GM21825 (cell line): ENCODE measurements at regions not wholly inside any gene's neighbourhood (a gene's known extent, or its start where the extent isn't known, plus 50 kb on each side); places are given as distances from the start of the nearest gene placed in this dataset.

Source experiments
- ATAC-seq: cut with Tn5 transposase; IDR thresholded peaks from one replicate; pipeline ENCODE4 v1.9.1; 2021; ENCODE audit warnings: mild to moderate bottlenecking, moderate library complexity; ENCODE audit not compliant: unreplicated experiment

DNA sequence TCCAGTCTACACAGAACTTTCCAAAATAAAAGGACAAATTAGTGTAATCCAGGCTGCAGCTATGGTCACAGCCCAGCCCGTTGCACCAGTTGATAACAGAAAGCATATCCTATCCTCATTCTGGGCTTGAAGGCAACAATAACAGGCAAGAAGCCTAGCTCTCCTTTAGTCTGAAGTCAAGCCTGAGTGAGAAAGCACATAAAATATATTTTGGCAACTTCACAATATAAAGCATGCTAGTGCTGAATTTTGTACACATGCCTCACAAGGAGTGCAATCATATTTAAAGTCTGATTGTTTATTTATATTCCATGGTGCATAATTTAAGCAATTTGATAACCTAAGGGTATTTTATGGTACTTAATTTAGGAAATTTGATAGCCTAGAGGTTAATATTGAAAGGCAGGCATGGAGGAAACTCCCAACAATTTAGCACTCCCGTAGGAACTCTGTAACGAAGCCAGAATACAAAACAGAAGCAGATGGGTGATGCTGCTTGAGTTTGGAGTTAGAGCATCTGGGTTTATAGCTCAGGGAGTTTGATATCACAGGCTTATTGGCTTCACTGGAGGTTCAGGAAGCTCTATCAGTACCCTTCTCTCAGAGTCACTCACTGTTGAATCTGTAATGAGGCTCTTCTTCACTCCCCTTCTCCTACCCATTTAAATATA is 1199.1 kb upstream of the GYPC start:
- no peak for ATAC-seq

DNA sequence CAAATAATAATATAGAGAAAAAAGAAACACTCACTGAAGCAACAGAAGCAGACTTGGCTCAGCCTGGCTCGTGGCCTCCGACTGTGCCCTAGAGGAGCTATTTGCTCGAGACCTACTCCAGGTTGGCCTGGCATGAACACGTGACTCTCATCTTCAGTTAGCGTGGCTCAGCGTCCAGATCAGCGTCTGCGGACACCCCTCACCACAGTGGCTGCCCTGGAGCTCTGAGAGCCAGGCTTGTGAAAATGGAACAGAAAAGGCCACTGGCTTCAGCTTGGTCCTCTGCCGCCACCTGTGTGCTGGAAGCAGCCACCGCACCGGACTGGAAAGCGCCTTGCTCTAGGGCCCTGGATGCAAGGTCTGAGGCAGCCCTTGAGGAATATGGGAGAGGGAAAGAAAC is 1184.0 kb upstream of the GYPC start:
- ATAC-seq: peak; percentile 54

DNA sequence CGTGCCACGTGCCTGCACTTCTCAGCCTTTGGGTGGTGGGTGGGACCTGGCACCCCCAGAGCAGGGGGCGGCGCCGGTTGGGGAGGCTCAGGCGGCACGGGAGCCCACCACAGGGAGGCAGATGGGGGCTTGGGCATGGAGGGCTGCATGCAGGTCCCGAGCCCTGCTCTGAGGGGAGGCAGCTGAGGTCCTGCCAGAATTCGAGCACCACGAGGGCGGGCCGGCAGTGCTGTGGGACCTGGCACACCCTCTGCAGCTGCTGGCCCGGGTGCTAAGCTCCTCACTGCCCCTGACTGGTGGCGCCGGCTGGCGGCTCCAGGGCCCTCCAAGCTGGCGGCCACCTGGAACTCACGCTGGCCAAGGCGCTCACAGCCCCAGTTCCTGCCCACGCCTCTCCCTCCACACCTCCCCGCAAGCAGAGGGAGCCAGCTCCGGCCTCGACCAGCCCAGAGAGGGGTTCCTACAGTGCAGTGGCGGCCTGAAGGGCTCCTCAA is 1176.8 kb upstream of the GYPC start:
- no peak for ATAC-seq

DNA sequence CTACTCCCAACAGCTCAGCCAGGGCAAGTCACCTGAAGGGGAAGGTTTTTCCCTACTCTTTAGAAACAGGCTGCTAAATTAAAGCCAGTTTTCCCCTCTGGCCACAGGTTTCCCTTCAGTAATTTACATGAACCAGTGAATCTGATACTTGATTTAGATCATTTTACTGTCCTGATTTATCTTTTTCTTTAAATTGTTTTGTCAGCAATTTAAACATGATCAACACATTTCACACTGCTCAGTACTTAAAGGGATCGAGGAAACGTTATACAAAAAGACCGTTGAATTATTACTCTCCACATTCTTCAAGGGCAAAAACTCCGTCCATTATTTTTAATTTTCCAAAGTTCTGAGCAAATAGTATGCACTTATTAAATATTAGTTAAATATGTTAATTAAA is 1165.7 kb upstream of the GYPC start:
- no peak for ATAC-seq

DNA sequence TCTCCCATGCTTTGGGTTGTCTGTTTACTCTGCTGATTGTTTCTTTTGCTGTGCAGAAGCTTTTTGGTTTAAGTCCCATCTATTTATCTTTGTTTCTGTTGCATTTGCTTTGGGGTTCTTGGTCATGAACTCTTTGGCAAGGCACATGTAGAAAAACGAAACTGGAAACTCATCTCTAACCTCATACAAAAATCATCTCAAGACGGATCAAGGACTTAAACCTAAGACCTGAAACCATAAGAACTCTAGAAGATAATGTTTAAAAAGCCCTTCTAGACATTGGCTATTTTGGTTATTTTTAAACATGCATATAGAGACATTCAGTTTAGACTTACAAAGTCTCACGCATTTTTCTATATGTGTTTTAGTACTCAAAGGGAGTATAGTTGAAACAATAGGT is 1164.3 kb upstream of the GYPC start:
- ATAC-seq: no peak

DNA sequence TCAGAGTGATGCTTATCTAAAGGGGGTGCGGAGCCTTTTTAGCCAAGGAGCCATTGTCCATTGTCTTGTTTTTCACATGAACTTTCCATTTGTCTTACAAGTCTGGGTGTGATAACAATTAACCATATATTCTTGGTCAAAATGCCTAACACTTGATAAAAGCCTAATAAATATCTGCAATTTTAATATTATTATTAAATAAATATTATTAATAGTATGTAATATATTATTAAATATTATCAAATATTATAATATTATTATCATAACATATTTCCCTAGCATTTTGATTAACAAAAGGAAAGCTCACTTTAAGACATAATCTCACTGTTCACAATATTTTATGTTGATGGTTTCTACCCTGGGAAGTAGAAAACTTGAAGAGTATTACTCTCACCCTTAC is 1143.6 kb upstream of the GYPC start:
- no peak for ATAC-seq

DNA sequence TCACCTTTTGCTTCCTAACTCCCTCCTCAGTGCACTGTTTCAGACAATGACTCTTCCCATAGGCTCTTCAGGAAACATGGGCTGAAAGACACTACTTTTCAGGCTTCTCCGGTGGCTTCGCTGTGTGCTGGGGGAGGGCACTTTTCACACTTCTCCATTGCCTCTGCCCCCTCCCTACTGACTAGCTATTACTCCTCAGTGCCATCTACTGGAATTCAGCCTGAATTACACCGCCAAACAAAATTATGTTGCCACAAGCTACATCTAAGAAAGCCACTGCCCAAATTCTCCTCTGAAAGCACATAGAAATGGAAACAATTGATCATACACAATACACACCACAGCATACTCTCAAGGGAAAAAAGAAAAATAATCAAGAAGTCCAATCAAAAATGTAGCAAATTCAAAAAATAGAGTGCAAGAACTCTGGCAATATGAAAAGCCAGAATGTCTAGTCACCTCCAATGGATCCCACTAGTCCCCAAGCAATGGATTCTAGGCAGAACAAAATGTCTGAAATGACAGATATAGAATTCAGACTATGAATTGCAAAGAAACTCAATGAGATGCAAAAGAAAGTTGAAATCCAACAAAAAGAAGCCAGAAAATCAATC is 1139.4 kb upstream of the GYPC start:
- no peak for ATAC-seq

DNA sequence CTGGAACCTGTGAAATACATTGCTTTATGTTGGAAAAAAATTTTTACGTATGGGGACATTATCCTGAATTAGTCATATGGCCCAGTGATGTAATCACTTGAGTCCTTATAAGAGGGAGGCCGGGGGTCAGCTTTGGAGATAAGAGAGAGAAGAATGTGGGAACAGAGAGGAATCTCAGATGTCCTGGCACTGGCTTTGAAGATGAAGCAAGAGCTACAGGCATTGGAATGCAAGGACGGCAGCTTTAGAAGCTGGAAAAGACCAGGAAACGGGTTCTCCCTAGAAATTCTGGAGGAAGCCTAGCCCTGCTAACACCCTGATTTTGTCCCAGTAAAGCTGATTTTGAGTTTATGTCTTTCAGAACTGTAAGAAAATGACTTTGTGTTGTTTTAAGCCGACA is 1129.9 kb upstream of the GYPC start:
- ATAC-seq: no peak

DNA sequence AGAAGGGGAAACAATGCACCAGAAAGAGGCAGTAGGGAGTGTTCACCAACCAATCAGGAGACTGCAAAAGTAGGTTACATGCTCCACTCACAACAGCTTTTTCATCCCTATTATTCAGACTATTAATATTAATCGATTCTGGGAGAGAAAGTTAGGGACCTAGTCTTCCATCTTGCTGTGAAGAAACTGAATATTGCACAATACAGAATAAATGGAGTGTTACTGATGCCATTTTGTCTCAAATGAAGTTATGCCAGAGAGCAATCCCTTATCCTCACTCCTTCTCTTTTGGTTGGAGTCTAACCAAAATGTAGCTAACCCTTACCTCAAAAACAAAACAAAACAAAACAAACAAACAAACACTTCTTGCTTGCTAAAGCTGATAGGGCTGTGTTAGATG is 1120.9 kb upstream of the GYPC start:
- ATAC-seq: no peak

DNA sequence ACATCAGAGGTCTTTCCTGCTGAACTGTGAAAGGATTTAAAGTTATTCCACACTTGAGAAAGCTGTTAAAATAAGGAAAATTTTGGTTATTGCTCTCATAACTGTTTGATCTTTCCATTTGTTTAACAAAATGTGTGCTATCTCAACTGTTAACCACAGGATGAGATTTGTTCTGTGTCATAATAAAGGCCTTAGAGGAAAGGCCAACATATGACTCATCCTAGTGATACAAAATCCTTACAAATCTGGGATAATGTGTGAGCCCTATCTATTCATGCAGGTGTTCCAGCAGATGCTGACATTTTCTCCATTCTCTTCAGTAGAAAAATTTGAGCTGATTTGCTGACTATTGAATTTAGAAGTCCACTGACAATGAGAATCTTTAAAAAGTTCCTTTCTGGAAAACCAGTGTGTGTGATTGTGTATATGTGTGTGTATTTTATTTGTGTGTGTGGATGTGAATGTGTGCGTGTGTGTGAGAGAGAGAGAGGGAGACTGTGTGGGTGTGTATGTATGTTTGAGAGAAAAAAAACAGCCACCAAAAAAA is 1111.9 kb upstream of the GYPC start:
- ATAC-seq: no peak

DNA sequence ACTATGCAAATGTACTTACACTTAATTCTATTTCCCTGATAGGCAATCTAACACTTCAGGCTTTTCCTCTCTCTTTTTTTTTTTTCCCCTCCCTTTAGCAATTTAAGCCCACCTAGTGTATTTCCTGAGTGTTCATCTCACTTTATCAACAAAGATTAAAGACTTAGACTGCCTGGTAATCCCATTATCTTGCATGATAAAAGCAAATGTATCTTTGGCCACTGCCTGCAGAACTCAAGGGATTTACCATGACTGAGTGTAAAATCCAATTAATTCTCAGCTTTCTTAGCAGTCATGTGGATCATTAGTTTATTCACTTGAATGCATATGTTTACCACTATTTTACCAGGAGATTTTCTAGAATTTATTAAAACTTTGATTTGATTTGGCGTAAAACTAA is 1102.2 kb upstream of the GYPC start:
- no peak for ATAC-seq

DNA sequence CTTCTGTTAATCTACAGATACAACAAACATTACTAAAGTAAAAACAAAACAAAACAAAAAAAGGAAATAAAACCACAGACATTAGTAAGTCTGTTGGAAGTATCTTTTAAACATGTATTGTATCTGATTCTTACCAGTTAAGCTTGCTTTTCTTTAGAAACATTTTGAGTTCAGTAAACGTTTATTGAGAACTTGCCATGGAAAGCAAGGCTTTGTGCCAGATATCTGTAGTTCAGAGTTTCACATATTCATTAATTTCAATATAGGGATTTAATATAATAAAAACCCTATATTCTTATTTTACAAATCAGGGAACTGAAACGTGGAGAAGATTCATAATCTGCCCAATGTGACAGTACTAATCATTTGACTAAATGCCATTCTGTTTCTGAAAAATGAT is 1101.0 kb upstream of the GYPC start:
- ATAC-seq: no peak

DNA sequence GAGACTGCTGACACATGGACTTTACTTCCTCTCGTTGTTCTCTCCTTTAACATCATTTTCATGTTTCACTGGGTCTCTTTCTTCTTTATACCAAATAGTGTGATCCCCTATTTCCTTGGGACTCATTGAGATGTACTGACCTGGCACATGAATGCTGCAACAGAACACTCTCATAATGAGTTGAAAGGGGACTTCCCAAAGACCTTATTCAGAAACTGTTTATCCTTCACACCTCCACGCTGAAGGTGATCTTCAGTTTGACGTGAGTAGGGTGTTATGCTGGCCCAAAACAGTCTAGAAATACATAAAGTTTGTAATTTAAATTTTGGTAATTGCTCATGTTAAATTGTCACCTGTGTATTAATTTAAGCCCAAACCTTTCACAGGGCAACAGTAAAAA is 1096.8 kb upstream of the GYPC start:
- no peak for ATAC-seq

DNA sequence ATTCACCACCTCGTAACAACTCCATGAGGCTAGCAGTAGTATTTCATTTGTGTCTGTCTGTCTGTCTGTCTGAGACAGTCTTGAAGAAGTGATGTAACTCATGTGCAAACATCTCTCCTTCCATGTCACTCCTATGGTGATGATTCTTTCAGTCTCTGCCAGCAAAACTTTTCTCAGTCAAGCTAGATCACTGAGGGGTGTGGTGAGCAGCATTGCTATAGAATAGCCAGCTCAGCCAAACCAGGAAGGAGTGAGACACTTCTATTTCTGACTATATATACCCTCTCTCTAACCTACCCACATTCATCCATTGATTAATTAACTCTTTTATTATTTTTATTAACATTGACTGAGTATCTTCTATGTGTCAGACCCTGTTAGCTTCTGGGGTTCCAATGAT is 1095.1 kb upstream of the GYPC start:
- ATAC-seq: no peak

DNA sequence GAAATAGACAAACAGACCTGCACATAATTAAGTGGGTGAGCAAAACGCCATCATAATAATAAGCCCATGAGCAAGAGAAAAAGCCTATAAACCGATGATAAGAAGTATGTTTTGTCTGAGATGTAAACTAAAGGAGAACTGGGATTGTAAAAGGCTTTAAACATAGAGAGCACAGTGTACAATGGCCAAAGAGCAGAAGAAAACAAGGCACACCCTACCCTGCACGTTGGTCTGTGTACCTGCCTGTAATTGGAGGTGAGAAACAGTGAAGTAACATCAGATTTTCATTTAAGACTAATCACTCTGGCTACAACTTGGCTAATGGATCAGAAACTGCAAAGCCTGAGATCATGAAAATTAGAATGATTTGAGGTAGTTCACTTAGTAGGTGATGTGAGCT is 1094.7 kb upstream of the GYPC start:
- ATAC-seq: no peak

DNA sequence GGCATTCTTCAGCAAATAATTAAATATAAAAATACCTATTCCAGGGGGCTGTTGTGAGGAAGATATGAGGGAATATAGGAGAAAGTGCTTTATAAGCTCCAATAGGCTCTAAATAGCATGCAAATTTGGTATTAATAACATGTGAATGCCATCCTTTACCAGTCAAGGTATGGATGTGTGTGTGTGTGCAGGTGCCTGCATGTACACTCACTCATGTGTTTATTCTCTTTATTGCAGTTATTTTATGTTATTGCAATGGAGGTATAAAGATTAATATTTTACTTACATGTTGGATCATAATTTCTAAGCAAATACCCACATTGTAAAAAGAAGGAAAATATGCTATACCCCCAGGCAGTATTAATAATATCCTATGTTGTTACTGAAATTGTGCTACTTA is 1093.0 kb upstream of the GYPC start:
- no peak for ATAC-seq

DNA sequence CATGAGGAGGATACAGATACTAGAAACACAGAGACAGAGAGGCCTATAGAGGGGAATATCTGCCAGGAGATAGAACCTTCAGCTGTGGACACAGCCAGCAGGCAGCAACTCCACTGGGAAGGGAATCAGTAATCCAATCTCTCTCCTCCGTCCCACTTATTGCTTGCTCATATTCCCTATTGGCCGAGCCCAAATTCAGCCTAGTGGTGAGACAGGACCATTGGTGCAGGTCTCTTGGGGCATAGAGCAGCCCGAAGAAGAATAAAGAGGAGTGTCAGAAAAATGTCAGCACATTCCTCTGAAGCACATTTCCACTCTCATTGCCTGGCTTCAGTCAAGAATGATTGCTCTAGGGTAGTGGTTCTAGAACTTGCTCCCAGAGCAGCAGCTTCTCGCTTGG is 1091.5 kb upstream of the GYPC start:
- ATAC-seq: no peak

DNA sequence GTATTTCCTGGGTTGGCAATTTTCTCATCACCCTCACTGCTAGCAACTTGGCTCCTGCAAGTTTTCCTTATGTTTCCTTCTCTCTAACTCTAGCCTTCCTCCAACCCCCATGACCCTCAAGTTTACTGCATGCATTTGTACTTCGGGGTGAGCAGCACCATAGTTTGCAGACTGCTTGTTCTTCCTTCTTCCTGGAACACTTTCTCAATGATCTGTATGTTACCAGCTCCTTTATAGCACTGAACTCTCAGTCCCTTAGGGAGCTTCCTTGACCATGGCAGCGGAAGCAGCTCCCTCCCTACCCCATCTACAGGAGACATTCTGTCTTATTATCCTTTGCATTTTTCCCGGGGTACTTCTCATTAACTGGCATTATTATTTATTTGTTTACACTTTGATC is 1089.5 kb upstream of the GYPC start:
- no peak for ATAC-seq

DNA sequence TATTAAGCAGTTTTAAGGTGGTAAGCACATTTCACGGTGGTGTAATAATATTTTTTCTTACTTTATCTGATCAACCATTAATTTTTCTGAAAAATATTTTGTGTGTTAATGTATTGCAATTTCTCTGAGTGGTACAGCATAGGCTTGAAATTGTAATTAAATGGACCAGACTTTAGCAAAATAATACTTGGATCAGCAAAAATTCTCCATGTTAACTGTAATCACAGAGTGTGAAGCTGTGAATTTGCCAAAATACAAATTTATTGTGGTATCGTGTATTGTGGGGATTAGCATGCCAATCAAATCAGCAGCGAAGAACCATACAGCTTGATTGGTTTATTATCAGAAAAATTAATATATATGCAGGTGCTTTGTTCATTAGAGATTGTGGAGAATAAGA is 1088.9 kb upstream of the GYPC start:
- ATAC-seq: no peak

DNA sequence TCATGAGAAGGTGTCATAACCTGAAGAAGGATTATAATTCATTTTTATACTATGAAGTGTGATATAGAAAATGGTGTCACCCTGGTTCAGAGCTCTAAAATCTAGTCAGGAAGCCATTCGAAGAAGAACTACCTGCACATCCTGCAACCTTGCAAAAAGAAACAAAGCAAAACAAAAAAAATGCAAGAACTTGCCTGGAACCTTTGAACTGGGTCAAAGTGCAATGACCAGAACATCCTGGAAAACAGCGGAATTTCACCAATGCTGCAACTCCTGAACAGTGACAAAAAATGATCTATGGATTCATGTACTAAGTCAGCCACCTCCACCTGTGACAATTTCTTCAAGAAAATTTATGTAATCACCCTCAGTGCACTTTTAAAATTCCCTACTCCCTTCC is 1083.3 kb upstream of the GYPC start:
- no peak for ATAC-seq

DNA sequence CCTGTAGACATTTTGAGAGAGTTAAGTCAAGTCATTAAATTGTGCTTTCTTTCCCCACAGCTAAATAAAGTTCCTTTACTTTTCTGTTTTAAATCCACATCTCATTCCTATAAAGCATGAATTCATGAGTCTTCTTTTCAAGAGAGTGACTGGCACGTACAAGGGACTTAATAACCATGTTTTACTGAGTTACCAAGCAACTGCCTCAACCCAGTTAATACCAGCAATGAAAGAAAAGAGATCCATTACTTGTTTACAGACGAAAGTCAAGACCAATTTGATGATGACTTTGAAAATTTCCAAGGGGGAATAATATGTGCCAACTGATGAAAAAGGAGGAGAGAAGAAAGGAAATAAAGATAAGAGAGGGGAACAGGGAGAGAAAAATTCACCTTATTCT is 1082.5 kb upstream of the GYPC start:
- no peak for ATAC-seq

DNA sequence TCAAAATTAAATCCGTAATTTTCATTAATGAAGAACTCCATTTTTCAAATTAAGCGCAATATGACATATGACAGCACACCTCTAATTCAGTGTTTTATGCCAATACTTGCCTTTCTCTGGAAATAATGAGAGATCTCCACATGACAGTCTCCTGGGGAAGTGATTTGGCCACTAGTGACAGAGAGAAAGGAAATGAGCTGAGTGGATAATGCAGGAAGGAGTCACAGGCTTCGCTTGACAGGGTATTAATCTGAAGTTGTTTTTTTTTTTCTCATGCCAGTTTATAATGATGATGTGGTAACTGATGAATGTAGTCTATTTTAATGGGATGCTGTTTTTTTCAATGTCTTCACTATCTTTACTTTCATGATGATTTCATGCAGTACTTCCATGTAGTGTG is 1079.4 kb upstream of the GYPC start:
- no peak for ATAC-seq

DNA sequence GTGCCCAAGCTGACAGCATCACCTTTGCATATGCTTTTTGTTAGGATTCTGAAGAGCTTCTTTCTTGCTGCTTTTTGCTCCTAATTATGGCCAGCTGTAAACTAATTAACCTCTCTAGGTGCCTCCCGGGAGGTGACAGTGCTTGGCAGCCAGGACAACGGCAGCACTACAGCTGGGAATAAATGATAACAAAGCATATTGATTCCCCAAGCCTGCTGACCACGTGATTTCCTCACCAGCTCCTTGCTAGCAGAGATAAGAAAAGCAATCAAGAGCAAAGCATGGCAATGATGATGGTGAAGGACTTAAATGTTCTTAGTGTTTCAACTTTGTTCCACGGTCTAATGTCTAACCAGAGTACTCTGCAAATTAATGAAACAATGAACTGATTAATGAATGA is 1074.4 kb upstream of the GYPC start:
- no peak for ATAC-seq
